Thyroid gland (tissue), 4 donors: ENCODE measurements at regions not wholly inside any gene's neighbourhood (a gene's known extent, or its start where the extent isn't known, plus 50 kb on each side); places are given as distances from the start of the nearest gene placed in this dataset.

ENCODE experiments used
- POLR2A ChIP-seq, 2 donors: fragments of 450-650 bp; IDR thresholded peaks; one replicate each; pipeline ENCODE4 v1.6.1; 2017; ENCODE audit warnings: antibody characterized with exemption in 2 of 2, mild to moderate bottlenecking in 2 of 2, moderate library complexity in 1 of 2
- TF ChIP-seq, protein P1 (sequence below), 6 experiments: fragments of 200-600 bp in 3 of 6; fragments of 450-650 bp in 3 of 6; sonication (generic) in 3 of 6; IDR thresholded peaks; one replicate each; pipeline ENCODE4 v1.5.1; 2016 to 2019; ENCODE audit warnings: antibody characterized with exemption in 6 of 6, mild to moderate bottlenecking in 2 of 6, inconsistent platforms in 1 of 6, moderate library complexity in 1 of 6

DNA sequence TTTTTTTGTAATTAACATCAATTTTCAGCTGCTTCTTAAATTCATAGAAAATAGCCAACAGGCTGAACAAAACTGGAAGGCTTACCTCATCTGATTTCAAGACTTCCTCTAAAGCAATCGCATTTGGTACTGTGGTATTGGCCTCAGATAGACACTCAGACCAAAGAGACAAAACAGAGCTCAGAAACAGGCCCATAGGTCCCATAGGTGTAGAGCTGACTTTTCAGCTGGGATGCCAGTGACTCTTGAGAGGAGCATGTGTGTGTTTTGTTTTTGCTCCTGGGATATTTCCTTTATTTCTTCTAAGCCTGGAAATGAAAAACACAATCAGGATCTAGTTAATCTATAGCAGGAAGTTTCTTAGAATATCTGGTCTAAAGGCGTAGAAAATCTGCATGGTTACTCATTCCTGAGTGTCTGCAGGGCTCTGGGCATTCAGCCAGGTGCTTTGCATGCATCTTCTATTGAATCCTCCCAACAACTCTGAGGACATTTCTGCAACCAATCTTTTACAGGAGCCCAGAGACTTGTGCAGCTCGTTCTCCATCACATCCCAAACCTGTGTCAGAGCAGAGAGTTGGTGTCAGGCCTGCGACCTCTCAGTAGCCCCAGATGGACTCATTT lies 190.8 kb downstream of the RTP5 start:
- TF ChIP-seq, protein P1, sequence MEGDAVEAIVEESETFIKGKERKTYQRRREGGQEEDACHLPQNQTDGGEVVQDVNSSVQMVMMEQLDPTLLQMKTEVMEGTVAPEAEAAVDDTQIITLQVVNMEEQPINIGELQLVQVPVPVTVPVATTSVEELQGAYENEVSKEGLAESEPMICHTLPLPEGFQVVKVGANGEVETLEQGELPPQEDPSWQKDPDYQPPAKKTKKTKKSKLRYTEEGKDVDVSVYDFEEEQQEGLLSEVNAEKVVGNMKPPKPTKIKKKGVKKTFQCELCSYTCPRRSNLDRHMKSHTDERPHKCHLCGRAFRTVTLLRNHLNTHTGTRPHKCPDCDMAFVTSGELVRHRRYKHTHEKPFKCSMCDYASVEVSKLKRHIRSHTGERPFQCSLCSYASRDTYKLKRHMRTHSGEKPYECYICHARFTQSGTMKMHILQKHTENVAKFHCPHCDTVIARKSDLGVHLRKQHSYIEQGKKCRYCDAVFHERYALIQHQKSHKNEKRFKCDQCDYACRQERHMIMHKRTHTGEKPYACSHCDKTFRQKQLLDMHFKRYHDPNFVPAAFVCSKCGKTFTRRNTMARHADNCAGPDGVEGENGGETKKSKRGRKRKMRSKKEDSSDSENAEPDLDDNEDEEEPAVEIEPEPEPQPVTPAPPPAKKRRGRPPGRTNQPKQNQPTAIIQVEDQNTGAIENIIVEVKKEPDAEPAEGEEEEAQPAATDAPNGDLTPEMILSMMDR (IDR thresholded peaks at IDR 0.05), result no peak
- no peak for TF ChIP-seq POLR2A (IDR thresholded peaks at IDR 0.05)
